Vagina (tissue), 2 donors: ENCODE measurements at regions not wholly inside any gene's neighbourhood (a gene's known extent, or its start where the extent isn't known, plus 50 kb on each side); places are given as distances from the start of the nearest gene placed in this dataset.

Experiments used
- CTCF ChIP-seq, 3 experiments: fragments of 450-650 bp in 2 of 3; fragments of 200-600 bp in 1 of 3; sonication (generic) in 1 of 3; IDR thresholded peaks; one replicate each; pipeline ENCODE4 v1.5.1; 2017 to 2019; ENCODE audit warnings: antibody characterized with exemption in 3 of 3, mild to moderate bottlenecking in 2 of 3, moderate library complexity in 2 of 3
- POLR2A ChIP-seq, 2 donors: fragments of 450-650 bp; IDR thresholded peaks; one replicate each; pipeline ENCODE4 v1.6.1; 2017; ENCODE audit warnings: antibody characterized with exemption in 2 of 2, mild to moderate bottlenecking in 2 of 2, moderate library complexity in 2 of 2
- POLR2AphosphoS5 ChIP-seq, 2 donors: sonication (generic); formaldehyde crosslinking; IDR thresholded peaks; one replicate each; pipeline ENCODE4 v1.9.0; 2017; ENCODE audit warnings: antibody characterized with exemption in 2 of 2, mild to moderate bottlenecking in 2 of 2, low read depth in 1 of 2; ENCODE audit not compliant: insufficient read depth in 1 of 2

DNA sequence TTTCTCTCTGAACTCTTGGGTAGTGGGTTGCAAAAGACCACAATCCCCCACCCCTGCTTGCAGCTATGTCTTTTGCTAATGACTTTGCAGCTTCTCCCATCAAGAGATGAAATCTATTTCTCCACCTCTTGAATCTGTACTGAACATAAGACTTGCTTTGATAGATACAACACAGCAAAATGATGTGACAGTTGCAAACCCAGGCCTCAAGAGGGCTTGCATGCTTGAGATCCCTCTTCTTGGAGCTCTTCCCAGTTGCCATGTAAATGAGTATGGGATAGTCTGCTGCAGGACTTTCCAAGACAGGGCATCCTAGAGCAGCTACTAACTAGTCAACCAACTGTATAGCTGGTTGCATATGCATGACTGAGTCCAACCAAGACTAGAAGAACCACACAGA lies 783.6 kb downstream of the PDCD6IP start:
- no peak for TF ChIP-seq CTCF (IDR thresholded peaks at IDR 0.05)
- TF ChIP-seq POLR2AphosphoS5 (IDR thresholded peaks at IDR 0.05; ENCODE audit: insufficient read depth in 1 of 2, low read depth in 1 of 2), result no peak
- no peak for TF ChIP-seq POLR2A (IDR thresholded peaks at IDR 0.05)
